ENCODE measurements at regions not wholly inside any gene's neighbourhood (a gene's known extent, or its start where the extent isn't known, plus 50 kb on each side); places are given as distances from the start of the nearest gene placed in this dataset.

DNA sequence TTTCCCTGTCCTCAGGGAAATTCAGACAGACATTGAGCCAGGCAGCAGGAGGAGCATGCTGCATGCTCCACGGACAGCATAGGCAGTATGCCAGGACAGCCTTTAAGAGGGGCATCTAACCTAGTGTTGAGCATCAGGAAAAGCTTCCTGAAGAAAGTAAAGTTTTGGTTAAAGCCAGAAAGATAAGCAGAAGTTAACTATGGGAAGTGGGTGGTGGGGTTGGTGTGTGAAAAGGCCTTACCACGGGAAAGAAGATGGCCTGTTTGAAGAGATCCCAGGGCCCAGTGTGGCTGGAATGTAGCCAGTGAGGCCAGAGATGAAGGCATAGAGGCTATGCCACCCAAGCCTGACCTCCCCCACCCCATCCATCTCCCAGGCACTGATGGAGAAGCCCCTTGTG lies 102.4 kb upstream of the PLXNA4 start:
- ChIA-PET CTCF (no interaction called here), POLR2A (no interaction called here)
- Histone ChIP-seq H3K27ac (ENCODE audit: low read depth, low read length) (no peak overlapping the region), H3K27me3 (ENCODE audit: control insufficient read depth, insufficient read depth, low read length) (peaks cover 5% of the 10 kb centered on the region), H3K4me3 (ENCODE audit: low read depth, low read length) (no peak overlapping the region), H3K9me3 (ENCODE audit: control insufficient read depth, insufficient read depth, low read length) (no peaks in the 10 kb centered on the region)
- TF ChIP-seq, protein P1, sequence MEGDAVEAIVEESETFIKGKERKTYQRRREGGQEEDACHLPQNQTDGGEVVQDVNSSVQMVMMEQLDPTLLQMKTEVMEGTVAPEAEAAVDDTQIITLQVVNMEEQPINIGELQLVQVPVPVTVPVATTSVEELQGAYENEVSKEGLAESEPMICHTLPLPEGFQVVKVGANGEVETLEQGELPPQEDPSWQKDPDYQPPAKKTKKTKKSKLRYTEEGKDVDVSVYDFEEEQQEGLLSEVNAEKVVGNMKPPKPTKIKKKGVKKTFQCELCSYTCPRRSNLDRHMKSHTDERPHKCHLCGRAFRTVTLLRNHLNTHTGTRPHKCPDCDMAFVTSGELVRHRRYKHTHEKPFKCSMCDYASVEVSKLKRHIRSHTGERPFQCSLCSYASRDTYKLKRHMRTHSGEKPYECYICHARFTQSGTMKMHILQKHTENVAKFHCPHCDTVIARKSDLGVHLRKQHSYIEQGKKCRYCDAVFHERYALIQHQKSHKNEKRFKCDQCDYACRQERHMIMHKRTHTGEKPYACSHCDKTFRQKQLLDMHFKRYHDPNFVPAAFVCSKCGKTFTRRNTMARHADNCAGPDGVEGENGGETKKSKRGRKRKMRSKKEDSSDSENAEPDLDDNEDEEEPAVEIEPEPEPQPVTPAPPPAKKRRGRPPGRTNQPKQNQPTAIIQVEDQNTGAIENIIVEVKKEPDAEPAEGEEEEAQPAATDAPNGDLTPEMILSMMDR (IDR thresholded peaks at IDR 0.05; ENCODE audit: low read depth, low read length), result no peak
- DNase-seq (ENCODE audit: low read depth, low spot score), result no peak

DNA sequence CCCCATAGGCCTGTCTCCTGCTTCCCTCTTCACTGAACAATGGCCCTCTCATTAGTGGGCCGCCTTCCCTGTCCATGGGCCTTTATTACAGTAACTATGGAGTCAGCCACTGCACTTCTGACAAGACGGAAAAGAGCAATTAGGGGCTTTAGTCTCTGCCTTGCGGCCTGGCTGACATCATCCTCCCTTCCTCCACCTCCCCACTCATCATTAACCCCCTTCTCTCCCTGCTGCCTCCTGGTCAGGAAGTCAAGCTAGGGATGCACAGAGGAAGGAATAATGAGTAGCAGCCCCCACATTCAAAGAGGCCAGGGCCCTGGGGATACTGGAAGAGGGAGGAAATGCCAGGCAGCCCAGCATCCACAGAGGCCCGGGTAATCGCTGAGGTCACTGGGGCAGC lies 101.6 kb upstream of the PLXNA4 start:
- no peak for DNase-seq (ENCODE audit: low read depth, low spot score)
- ChIA-PET POLR2A (no interaction called here), CTCF (no interaction called here)
- peaks cover 5% of the 10 kb centered on the region for H3K27me3 ChIP-seq (ENCODE audit: control insufficient read depth, insufficient read depth, low read length)
- no peak overlapping the region for H3K4me3 ChIP-seq (ENCODE audit: low read depth, low read length)
- TF ChIP-seq, protein P1 (IDR thresholded peaks at IDR 0.05; ENCODE audit: low read depth, low read length), result no peak
- no peaks in the 10 kb centered on the region for H3K9me3 ChIP-seq (ENCODE audit: control insufficient read depth, insufficient read depth, low read length)
- no peak overlapping the region for H3K27ac ChIP-seq (ENCODE audit: low read depth, low read length)

DNA sequence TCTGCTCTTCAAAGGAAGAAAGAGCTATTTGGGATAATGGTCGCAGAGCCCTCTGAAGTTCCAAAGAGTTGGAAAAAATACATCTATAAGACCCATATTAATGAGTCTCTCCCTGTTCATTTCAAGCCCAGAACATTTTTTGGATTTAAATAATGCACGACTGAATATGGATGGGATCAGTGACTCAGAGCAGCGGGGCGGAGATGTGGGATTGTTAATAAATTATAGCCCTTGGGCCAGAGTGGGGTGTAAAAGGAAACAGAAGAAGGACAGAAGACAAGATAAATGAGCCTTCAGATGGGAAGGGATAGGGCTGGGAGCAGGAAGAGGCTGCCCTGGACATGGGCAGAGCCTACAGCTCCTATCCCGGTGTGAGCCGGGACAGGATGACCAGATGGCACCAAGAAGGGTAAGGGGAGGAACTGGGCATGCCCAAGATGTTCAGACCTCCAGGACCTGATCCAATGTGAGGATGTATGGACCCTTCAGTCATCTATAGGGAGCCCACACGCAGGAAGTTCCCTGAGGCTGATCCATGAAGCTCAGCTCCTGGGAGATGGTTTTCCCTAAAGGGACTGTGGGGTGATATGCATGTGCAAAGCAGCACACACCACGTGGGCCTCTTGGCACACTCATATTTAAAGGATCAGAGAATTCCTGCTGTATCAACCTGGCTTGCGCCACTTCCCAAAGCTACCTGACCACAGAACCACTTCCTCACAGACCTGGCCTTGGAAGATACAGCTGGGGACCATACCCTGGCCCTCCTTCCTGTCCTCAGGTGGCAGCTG lies 96.1 kb upstream of the PLXNA4 start:
- ChIA-PET CTCF (no interaction called here), POLR2A (no interaction called here)
- DNase-seq (ENCODE audit: low read depth, low spot score), result no peak
- Histone ChIP-seq H3K27me3 (ENCODE audit: control insufficient read depth, insufficient read depth, low read length) (no peaks in the 10 kb centered on the region), H3K4me3 (ENCODE audit: low read depth, low read length) (no peak overlapping the region), H3K27ac (ENCODE audit: low read depth, low read length) (no peak overlapping the region), H3K9me3 (ENCODE audit: control insufficient read depth, insufficient read depth, low read length) (no peaks in the 10 kb centered on the region)
- TF ChIP-seq, protein P1 (IDR thresholded peaks at IDR 0.05; ENCODE audit: low read depth, low read length), result no peak

DNA sequence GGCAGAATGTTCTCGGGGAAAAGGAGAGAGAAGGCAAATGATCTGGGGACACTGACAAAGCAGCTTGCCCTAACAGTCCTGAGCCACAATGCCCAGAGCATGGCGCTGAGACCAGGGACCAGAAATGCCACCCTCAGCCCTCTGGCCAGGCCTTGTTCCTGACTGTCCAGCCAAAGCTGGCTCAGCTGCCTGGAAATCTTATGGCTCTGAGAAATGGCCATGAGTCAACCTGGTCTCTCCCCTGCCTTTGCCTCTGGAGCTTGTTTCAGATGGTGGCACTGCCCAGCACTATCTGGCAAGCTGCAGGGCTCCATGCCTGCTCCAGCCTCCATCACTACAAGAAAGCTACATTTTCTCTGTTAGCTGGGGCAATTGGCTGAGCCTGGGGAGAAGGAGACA lies 90.5 kb upstream of the PLXNA4 start:
- Histone ChIP-seq H3K27me3 (ENCODE audit: control insufficient read depth, insufficient read depth, low read length) (no peaks in the 10 kb centered on the region), H3K9me3 (ENCODE audit: control insufficient read depth, insufficient read depth, low read length) (no peaks in the 10 kb centered on the region), H3K4me3 (ENCODE audit: low read depth, low read length) (0 out of 2 replicates have a peak overlapping the region, but pooled peaks have one; percentile 1), H3K27ac (ENCODE audit: low read depth, low read length) (no peak overlapping the region)
- CTCF ChIA-PET, result no interaction called here
- no peak for DNase-seq (ENCODE audit: low read depth, low spot score)
- TF ChIP-seq, protein P1 (IDR thresholded peaks at IDR 0.05; ENCODE audit: low read depth, low read length), result no peak
- POLR2A ChIA-PET, result no interaction called here

DNA sequence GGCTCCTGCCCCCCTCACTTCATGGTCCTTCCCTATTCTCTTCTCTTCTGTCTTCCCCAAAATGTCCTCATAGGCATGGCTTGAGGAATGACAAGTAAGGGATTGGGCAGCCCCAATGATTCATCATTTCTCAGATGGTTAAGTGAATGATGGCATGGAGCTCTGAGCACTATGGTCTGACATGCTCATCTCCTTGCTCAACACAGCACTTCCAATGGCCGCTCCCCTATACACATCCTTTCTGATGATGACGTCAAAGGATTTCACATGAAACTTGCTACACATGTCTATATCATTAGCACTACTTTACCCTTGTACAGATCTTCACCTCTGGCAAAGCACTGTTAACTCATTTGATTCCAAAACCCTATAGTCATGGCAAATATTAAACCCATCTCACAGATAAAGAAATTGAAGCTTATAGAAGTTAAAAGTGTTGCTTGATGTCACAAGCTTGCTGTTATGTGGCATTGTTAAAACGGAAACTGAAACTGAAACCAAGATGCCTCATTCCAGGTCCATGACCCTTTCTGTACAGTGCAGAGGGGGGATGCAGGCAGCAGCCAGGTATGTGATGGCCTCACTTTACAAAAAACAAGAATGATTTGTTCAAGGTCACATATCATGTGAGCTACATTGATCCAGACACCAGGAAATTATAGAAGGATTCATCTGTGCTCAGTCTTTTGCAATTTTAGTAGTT lies 90.0 kb upstream of the PLXNA4 start:
- H3K9me3 ChIP-seq (ENCODE audit: control insufficient read depth, insufficient read depth, low read length), result no peaks in the 10 kb centered on the region
- TF ChIP-seq, protein P1 (IDR thresholded peaks at IDR 0.05; ENCODE audit: low read depth, low read length), result no peak
- DNase-seq (ENCODE audit: low read depth, low spot score), result no peak
- no peaks in the 10 kb centered on the region for H3K27me3 ChIP-seq (ENCODE audit: control insufficient read depth, insufficient read depth, low read length)
- POLR2A ChIA-PET, result no interaction called here
- CTCF ChIA-PET, result no interaction called here
- H3K27ac ChIP-seq (ENCODE audit: low read depth, low read length), result no peak overlapping the region
- 0 out of 2 replicates have a peak overlapping the region, but pooled peaks have one; percentile 1 for H3K4me3 ChIP-seq (ENCODE audit: low read depth, low read length)

Data from AG04450 (cell line).